ENCODE measurements at regions not wholly inside any gene's neighbourhood (a gene's known extent, or its start where the extent isn't known, plus 50 kb on each side); places are given as distances from the start of the nearest gene placed in this dataset.

DNA sequence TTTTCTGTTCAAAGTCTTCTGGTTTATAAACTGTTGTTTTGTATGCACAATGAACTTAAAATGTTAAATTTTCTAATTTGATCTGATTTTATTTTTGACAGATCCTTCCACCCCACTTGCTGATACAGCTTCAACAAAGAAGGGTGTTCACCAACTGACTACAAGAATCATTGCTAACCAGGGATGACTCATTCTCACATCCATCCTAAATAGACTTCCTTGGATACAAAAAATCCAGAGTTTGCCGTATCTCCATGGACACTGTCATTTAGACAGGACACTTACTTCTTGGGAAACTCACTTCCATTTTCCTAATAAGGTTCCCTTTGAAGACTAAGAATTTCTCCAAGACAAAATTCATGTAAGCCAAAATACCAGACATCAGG, 111.6 kb upstream of the NWD2 start:
- DNase-seq: no peak

DNA sequence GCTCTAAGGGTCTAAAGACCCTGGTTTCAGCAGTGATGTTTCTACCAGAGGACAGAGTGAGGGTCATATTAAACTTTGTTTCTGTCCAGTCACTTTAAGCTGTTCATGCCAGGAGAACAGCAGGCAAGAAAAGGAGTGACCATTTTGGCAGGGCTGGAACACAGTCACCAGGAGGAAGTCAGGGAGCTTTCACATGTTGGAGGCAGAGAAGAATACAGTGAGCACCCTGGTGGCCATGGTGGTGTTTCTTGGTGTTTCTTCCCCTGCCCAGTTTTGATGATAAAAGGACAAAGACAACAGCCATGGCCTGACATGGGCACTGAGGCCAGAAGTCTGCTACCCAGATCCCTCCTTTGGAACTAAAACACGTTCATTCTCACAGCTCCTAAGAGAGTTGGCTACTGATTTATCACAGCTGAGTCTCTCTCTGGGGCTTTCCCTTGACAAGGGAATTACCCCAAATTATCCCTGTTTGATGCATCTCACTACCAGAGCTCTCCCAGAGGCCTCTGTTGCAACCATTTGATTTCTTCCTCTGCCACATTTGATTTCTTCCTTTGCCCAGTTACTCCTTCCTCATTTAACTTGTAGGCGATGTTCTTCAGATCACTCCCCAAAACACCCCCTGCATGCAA, 106.4 kb upstream of the NWD2 start:
- intact Hi-C loops (cut with DNase I): no loop called here
- Histone ChIP-seq H3K9me3 (no peaks in the 10 kb centered on the region), H3K36me3 (no peaks in the 10 kb centered on the region), H3K4me1 (no peaks in the 10 kb centered on the region), H3K27me3 (no peaks in the 10 kb centered on the region), H3K4me3 (replicated peaks in 1 of 3) (no peak overlapping the region), H3K27ac (no peak overlapping the region)
- TF ChIP-seq, protein P1, sequence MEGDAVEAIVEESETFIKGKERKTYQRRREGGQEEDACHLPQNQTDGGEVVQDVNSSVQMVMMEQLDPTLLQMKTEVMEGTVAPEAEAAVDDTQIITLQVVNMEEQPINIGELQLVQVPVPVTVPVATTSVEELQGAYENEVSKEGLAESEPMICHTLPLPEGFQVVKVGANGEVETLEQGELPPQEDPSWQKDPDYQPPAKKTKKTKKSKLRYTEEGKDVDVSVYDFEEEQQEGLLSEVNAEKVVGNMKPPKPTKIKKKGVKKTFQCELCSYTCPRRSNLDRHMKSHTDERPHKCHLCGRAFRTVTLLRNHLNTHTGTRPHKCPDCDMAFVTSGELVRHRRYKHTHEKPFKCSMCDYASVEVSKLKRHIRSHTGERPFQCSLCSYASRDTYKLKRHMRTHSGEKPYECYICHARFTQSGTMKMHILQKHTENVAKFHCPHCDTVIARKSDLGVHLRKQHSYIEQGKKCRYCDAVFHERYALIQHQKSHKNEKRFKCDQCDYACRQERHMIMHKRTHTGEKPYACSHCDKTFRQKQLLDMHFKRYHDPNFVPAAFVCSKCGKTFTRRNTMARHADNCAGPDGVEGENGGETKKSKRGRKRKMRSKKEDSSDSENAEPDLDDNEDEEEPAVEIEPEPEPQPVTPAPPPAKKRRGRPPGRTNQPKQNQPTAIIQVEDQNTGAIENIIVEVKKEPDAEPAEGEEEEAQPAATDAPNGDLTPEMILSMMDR (IDR thresholded peaks at IDR 0.05): no peak
- TF ChIP-seq POLR2A (IDR thresholded peaks at IDR 0.05): no peak
- 74 to 86% methylated on average over 2 of the region's 2 CpGs for WGBS, 2 donors
- DNase-seq: no peak

More for the DNA sequence above, 111.6 kb upstream of the NWD2 start:
- no peaks in the 10 kb centered on the region for H3K9me3 ChIP-seq
- no peaks in the 10 kb centered on the region for H3K4me1 ChIP-seq
- 87 to 93% methylated on average over 1 of the region's 1 CpG for WGBS, 2 donors
- intact Hi-C loops (cut with DNase I): no loop called here
- H3K36me3 ChIP-seq: no peaks in the 10 kb centered on the region
- TF ChIP-seq, protein P1 (IDR thresholded peaks at IDR 0.05): no peak
- TF ChIP-seq POLR2A (IDR thresholded peaks at IDR 0.05): no peak
- H3K27me3 ChIP-seq: no peaks in the 10 kb centered on the region
- no peak overlapping the region for H3K27ac ChIP-seq
- no peak overlapping the region for H3K4me3 ChIP-seq (replicated peaks in 1 of 3)

DNA sequence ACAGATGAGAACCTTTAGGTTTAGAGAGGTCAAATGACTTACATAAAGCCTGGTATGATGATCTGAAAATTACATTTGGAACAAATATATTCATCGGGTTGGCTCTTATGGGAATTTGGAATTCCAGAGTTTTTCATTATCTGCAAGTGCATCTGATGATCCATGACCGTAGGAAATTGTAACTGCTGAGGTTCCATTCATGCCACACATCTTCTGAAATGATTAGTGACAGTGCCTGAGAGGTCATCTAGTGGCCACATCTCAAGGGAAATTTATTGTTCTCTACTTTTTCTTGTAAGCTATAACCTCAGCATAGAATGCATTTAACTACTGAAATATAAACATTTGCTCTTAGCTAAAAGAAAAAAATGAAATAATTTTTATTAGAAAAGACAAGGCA, 105.8 kb upstream of the NWD2 start:
- Histone ChIP-seq H3K27me3 (no peaks in the 10 kb centered on the region), H3K9me3 (no peaks in the 10 kb centered on the region), H3K27ac (no peak overlapping the region), H3K4me3 (replicated peaks in 1 of 3) (no peak overlapping the region), H3K36me3 (no peaks in the 10 kb centered on the region), H3K4me1 (no peaks in the 10 kb centered on the region)
- intact Hi-C loops (cut with DNase I): no loop called here
- no peak for DNase-seq
- TF ChIP-seq POLR2A (IDR thresholded peaks at IDR 0.05): no peak
- TF ChIP-seq, protein P1 (IDR thresholded peaks at IDR 0.05): no peak
- WGBS, 2 donors: 30 to 36% methylated on average over 2 of the region's 2 CpGs

GRCh38 chr4:37139987-37140386, 104.6 kb upstream of the NWD2 start:
- Histone ChIP-seq H3K4me3 (replicated peaks in 1 of 3) (no peak overlapping the region), H3K4me1 (no peaks in the 10 kb centered on the region), H3K27me3 (no peaks in the 10 kb centered on the region), H3K9me3 (no peaks in the 10 kb centered on the region), H3K27ac (no peak overlapping the region), H3K36me3 (no peaks in the 10 kb centered on the region)
- no peak for TF ChIP-seq POLR2A (IDR thresholded peaks at IDR 0.05)
- TF ChIP-seq, protein P1 (IDR thresholded peaks at IDR 0.05): no peak
- DNase-seq: no peak
- intact Hi-C loops (cut with DNase I): no loop called here
- WGBS, 2 donors: 62 to 63% methylated on average over 1 of the region's 1 CpG

GRCh38 chr4:37146260-37146659, 98.3 kb upstream of the NWD2 start:
- no peak overlapping the region for H3K27ac ChIP-seq
- H3K9me3 ChIP-seq: no peaks in the 10 kb centered on the region
- no peak overlapping the region for H3K4me3 ChIP-seq (replicated peaks in 1 of 3)
- H3K36me3 ChIP-seq: no peaks in the 10 kb centered on the region
- TF ChIP-seq POLR2A (IDR thresholded peaks at IDR 0.05): no peak
- TF ChIP-seq, protein P1 (IDR thresholded peaks at IDR 0.05): no peak
- no peaks in the 10 kb centered on the region for H3K27me3 ChIP-seq
- intact Hi-C loops (cut with DNase I): no loop called here
- no peaks in the 10 kb centered on the region for H3K4me1 ChIP-seq
- 62 to 70% methylated on average over 2 of the region's 2 CpGs for WGBS, 2 donors
- no peak for DNase-seq
